GM12878 (cell line): ENCODE measurements at regions not wholly inside any gene's neighbourhood (a gene's known extent, or its start where the extent isn't known, plus 50 kb on each side); places are given as distances from the start of the nearest gene placed in this dataset.

ENCODE experiments used
- ATAC-seq: fragments of 200-7000 bp; cut with Tn5 transposase; 3 replicates; pipeline ENCODE4 v1.9.1; 2020; ENCODE audit warnings: mild to moderate bottlenecking, moderate library complexity
- BruUV-seq: library from RNA; stranded (reverse); fragments of 400-500 nt; replicated peaks from 2 replicates; lab custom pipeline; 2021; lab: Mats Ljungman, UMichigan
- CTCF ChIA-PET: fragments of 300-600 bp; sonication (Branson Sonifier 250); formaldehyde crosslinking; extraction: SDS; loops from one replicate; lab custom pipeline; 2021; ENCODE audit warnings: inconsistent platforms; lab: Yijun Ruan, JAX
- POLR2A ChIA-PET: fragments of 350-600 bp; formaldehyde crosslinking; extraction: SDS; loops from one replicate; lab custom pipeline; 2021; ENCODE audit warnings: inconsistent platforms; lab: Charles Lee
- RAD21 ChIA-PET: fragments of 300-600 bp; sonication (Branson Sonifier 250); formaldehyde crosslinking; loops from one replicate; lab custom pipeline; 2023; ENCODE audit warnings: antibody characterized with exemption; ENCODE audit not compliant: unreplicated experiment; lab: Charles Lee
- SMC1A ChIA-PET: fragments of 300-600 bp; sonication (Branson Sonifier 250); formaldehyde crosslinking; loops from one replicate; lab custom pipeline; 2023; ENCODE audit not compliant: unreplicated experiment, uncharacterized antibody; lab: Charles Lee
- DNase-seq: peaks from one replicate; pipeline ENCODE4 v3.0.0-alpha.2; 2011; ENCODE audit warnings: low read depth, low spot score
- FAIRE-seq: peaks from 3 replicates; lab custom pipeline; 2011; peaks lifted over from hg19 to GRCh38; lab: Jason Lieb, UNC
- H2AFZ ChIP-seq: 2 replicates; pipeline ENCODE4 v1.6.0; 2011; ENCODE audit warnings: low read depth, low read length, control low read depth; ENCODE audit not compliant: control insufficient read depth
- H3K27ac ChIP-seq: 2 replicates; pipeline ENCODE4 v1.5.1; 2011; ENCODE audit warnings: control low read depth; ENCODE audit not compliant: control insufficient read depth, insufficient read depth
- H3K27me3 ChIP-seq, 2 experiments: replicated peaks in 1 of 2; 2 replicates each; pipeline versions ENCODE4 v1.6.0 to v1.6.1; 2011; ENCODE audit warnings: low read length in 1 of 2; ENCODE audit not compliant: control insufficient read depth in 2 of 2, insufficient read depth in 2 of 2
- H3K36me3 ChIP-seq, 2 experiments: 2 replicates each; pipeline ENCODE4 v1.5.1; 2011; ENCODE audit warnings: low read length in 1 of 2; ENCODE audit not compliant: control insufficient read depth in 2 of 2, insufficient read depth in 2 of 2
- H3K4me1 ChIP-seq: 2 replicates; pipeline ENCODE4 v1.6.1; 2011; ENCODE audit warnings: mild to moderate bottlenecking, low read length, moderate library complexity, mixed read lengths; ENCODE audit not compliant: control insufficient read depth, insufficient read depth
- H3K4me2 ChIP-seq: 2 replicates; pipeline ENCODE4 v1.6.0; 2011; ENCODE audit warnings: control low read depth; ENCODE audit not compliant: control insufficient read depth, insufficient read depth
- H3K4me3 ChIP-seq: fragments of 200-600 bp; sonication (generic); 2 replicates; pipeline ENCODE4 v1.5.1; 2016
- H3K79me2 ChIP-seq: 2 replicates; pipeline ENCODE4 v1.6.0; 2011; ENCODE audit warnings: low read length; ENCODE audit not compliant: control insufficient read depth, insufficient read depth
- H3K9ac ChIP-seq: 2 replicates; pipeline ENCODE4 v1.8.0; 2011; ENCODE audit warnings: low read length, control low read depth, mixed read lengths; ENCODE audit not compliant: control insufficient read depth, insufficient read depth
- H3K9me3 ChIP-seq: replicated peaks from 3 replicates; pipeline ENCODE4 v1.5.1; 2011; ENCODE audit warnings: mild to moderate bottlenecking, low read length; ENCODE audit not compliant: control insufficient read depth, insufficient read depth
- H4K20me1 ChIP-seq: 2 replicates; pipeline ENCODE4 v1.6.0; 2011; ENCODE audit not compliant: control insufficient read depth, insufficient read depth
- EGR1 ChIP-seq, 2 experiments: IDR thresholded peaks; 1 replicate in 1 of 2; 2 replicates in 1 of 2; pipeline ENCODE4 v1.6.1; 2011 to 2012; ENCODE audit warnings: low read depth in 2 of 2, low read length in 2 of 2, borderline replicate concordance in 1 of 2, mild to moderate bottlenecking in 1 of 2, moderate library complexity in 1 of 2
- ESRRA ChIP-seq: IDR thresholded peaks from 2 replicates; pipeline ENCODE4 v1.6.1; 2012; ENCODE audit warnings: mild to moderate bottlenecking, low read length, improper control_type of control experiment
- FOXK2 ChIP-seq: fragments of 450-650 bp; IDR thresholded peaks from 2 replicates; pipeline ENCODE4 v1.6.1; 2017; ENCODE audit warnings: mild to moderate bottlenecking, moderate library complexity
- HSF1 ChIP-seq: fragments of 150-350 bp; IDR thresholded peaks from 2 replicates; pipeline ENCODE4 v1.6.1; 2014; ENCODE audit warnings: mild to moderate bottlenecking, low read depth, low read length
- SIX5 ChIP-seq: IDR thresholded peaks from 2 replicates; pipeline ENCODE4 v1.6.1; 2011; ENCODE audit warnings: mild to moderate bottlenecking, low read depth, low read length, moderate library complexity; ENCODE audit not compliant: severe bottlenecking
- STAT1 ChIP-seq: fragments of 450-650 bp; conservative IDR thresholded peaks from 2 replicates; pipeline ENCODE4 v1.6.1; 2014; ENCODE audit warnings: antibody characterized with exemption, mild to moderate bottlenecking
- WGBS: methylation state at CpG from one replicate; pipeline ENCODE4 v1.1.6; 2016; ENCODE audit warnings: low lambda C conversion rate; ENCODE audit not compliant: insufficient replicate concordance, insufficient coverage; ENCODE audit errors: missing lambda C conversion rate; 5-methylcytosine and 5-hydroxymethylcytosine counted together
- in situ Hi-C: fragments of 300-500 bp; cut with MboI; formaldehyde crosslinking; loops from 9 replicates; pipeline ENCODE4 v1.14.3; 2018; ENCODE audit warnings: mixed read lengths
- intact Hi-C: fragments of 100-400 bp; cut with micrococcal nuclease; formaldehyde crosslinking; loops from one replicate; pipeline ENCODE4 v1.14.2; 2022; ENCODE audit not compliant: unreplicated experiment
- TF ChIP-seq, protein P1 (sequence below): fragments of 450-650 bp; IDR thresholded peaks from 2 replicates; pipeline ENCODE4 v1.6.1; 2017; ENCODE audit warnings: low read depth, mild to moderate bottlenecking, moderate library complexity
- TF ChIP-seq, protein P2 (sequence below): IDR thresholded peaks from 2 replicates; pipeline ENCODE4 v1.6.1; 2011; ENCODE audit warnings: borderline replicate concordance, low read depth, mild to moderate bottlenecking, moderate library complexity, low read length; ENCODE audit not compliant: insufficient read depth, poor library complexity, severe bottlenecking

DNA sequence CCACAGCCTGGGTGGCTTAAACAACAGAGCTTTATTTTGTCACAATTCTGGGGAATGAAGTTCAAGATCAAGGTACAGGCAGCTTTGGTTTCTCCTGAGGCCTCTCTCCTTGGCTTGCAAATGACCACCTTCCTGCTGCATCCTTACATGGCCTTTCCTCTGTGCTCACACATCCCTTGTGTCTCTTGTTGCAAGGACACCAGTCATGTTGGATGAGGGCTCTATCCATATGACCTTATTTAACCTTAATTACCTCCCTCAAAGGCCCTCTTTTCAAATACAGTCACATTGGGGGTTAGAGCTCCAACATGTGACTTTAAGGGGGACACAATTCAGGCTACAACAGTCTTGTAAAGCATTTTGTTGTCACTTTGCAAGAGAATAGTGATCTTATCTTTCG lies 65.0 kb upstream of the PLXNA4 start:
- Histone ChIP-seq H3K36me3 (no peaks in the 10 kb centered on the region), H3K4me1 (no peaks in the 10 kb centered on the region), H3K9ac (no peak overlapping the region), H3K27ac (no peak overlapping the region), H3K4me2 (no peak overlapping the region), H3K79me2 (no peaks in the 10 kb centered on the region), H3K4me3 (no peak overlapping the region), H2AFZ (no peak overlapping the region), H3K27me3 (no peaks in the 10 kb centered on the region), H3K9me3 (no peaks in the 10 kb centered on the region), H4K20me1 (no peaks in the 10 kb centered on the region)
- RAD21 ChIA-PET = no interaction called here
- intact Hi-C loops = no loop called here
- in situ Hi-C loops = no loop called here
- CTCF ChIA-PET = interaction anchor here (0.6 kb wide), 1 partner anchor 12 kb away, joined by 3 read pairs; no protein-coding TSS in a partner anchor
- POLR2A ChIA-PET = no interaction called here
- 5% methylated on average over 1 of the region's 1 CpG for WGBS
- no TSS peak for BruUV-seq
- no peak for TF ChIP-seq HSF1
- TF ChIP-seq, protein P1, sequence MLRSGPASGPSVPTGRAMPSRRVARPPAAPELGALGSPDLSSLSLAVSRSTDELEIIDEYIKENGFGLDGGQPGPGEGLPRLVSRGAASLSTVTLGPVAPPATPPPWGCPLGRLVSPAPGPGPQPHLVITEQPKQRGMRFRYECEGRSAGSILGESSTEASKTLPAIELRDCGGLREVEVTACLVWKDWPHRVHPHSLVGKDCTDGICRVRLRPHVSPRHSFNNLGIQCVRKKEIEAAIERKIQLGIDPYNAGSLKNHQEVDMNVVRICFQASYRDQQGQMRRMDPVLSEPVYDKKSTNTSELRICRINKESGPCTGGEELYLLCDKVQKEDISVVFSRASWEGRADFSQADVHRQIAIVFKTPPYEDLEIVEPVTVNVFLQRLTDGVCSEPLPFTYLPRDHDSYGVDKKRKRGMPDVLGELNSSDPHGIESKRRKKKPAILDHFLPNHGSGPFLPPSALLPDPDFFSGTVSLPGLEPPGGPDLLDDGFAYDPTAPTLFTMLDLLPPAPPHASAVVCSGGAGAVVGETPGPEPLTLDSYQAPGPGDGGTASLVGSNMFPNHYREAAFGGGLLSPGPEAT = no peak
- TF ChIP-seq ESRRA = no peak
- TF ChIP-seq FOXK2 = no peak
- no peak for TF ChIP-seq STAT1
- TF ChIP-seq, protein P2, sequence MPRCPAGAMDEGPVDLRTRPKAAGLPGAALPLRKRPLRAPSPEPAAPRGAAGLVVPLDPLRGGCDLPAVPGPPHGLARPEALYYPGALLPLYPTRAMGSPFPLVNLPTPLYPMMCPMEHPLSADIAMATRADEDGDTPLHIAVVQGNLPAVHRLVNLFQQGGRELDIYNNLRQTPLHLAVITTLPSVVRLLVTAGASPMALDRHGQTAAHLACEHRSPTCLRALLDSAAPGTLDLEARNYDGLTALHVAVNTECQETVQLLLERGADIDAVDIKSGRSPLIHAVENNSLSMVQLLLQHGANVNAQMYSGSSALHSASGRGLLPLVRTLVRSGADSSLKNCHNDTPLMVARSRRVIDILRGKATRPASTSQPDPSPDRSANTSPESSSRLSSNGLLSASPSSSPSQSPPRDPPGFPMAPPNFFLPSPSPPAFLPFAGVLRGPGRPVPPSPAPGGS = no peak
- no peak for TF ChIP-seq EGR1 (IDR thresholded peaks at IDR 0.05; ENCODE audit: borderline replicate concordance in 1 of 2, low read depth in 2 of 2, low read length in 2 of 2)
- TF ChIP-seq SIX5 = no peak
- FAIRE-seq (no peak), DNase-seq (no peak), ATAC-seq (no peak)
- SMC1A ChIA-PET = no interaction called here
